Mesendoderm (in vitro differentiated cells): ENCODE measurements at regions not wholly inside any gene's neighbourhood (a gene's known extent, or its start where the extent isn't known, plus 50 kb on each side); places are given as distances from the start of the nearest gene placed in this dataset.

Source experiments
- DNase-seq: peaks from one replicate; pipeline ENCODE4 v3.0.0; 2013
- H2AK5ac ChIP-seq: 2 replicates; pipeline ENCODE4 v1.6.1; 2013; ENCODE audit warnings: low read length, inconsistent platforms
- H2BK120ac ChIP-seq: 2 replicates; pipeline ENCODE4 v1.6.1; 2013; ENCODE audit warnings: low read depth, mild to moderate bottlenecking, low read length, moderate library complexity, mixed read lengths
- H2BK15ac ChIP-seq: replicated peaks from 2 replicates; pipeline ENCODE4 v1.6.1; 2013; ENCODE audit warnings: low read depth, mild to moderate bottlenecking, moderate library complexity
- H2BK5ac ChIP-seq: 2 replicates; pipeline ENCODE4 v1.6.1; 2013; ENCODE audit warnings: low read length, inconsistent platforms
- H3K18ac ChIP-seq: 2 replicates; pipeline ENCODE4 v1.6.1; 2013; ENCODE audit warnings: mild to moderate bottlenecking, low read length, mixed read lengths
- H3K23ac ChIP-seq: one replicate; pipeline ENCODE4 v1.6.1; 2013; ENCODE audit warnings: low read length
- H3K27ac ChIP-seq: 2 replicates; pipeline ENCODE4 v1.5.1; 2013; ENCODE audit warnings: low read depth, mild to moderate bottlenecking, inconsistent platforms, low read length, moderate library complexity
- H3K27me3 ChIP-seq: 2 replicates; pipeline ENCODE4 v1.6.1; 2013; ENCODE audit warnings: low read length, control low read depth, mild to moderate bottlenecking, inconsistent platforms; ENCODE audit not compliant: insufficient read depth, poor library complexity
- H3K36me3 ChIP-seq: 2 replicates; pipeline ENCODE4 v1.6.1; 2013; ENCODE audit warnings: low read length, inconsistent platforms; ENCODE audit not compliant: control insufficient read depth, insufficient read depth
- H3K4ac ChIP-seq: one replicate; pipeline ENCODE4 v1.6.1; 2013; ENCODE audit warnings: low read depth, mild to moderate bottlenecking, low read length, moderate library complexity
- H3K4me1 ChIP-seq: 2 replicates; pipeline ENCODE4 v1.6.1; 2013; ENCODE audit warnings: low read depth, low read length, inconsistent platforms; ENCODE audit not compliant: control insufficient read depth
- H3K4me2 ChIP-seq: 2 replicates; pipeline ENCODE4 v1.6.1; 2013; ENCODE audit warnings: low read length
- H3K4me3 ChIP-seq: 2 replicates; pipeline ENCODE4 v1.5.1; 2013; ENCODE audit warnings: mild to moderate bottlenecking, low read length
- H3K56ac ChIP-seq: one replicate; pipeline ENCODE4 v1.6.1; 2013; ENCODE audit warnings: low read length
- H3K79me1 ChIP-seq: 2 replicates; pipeline ENCODE4 v1.6.1; 2013; ENCODE audit warnings: low read length, inconsistent platforms
- H3K79me2 ChIP-seq: 2 replicates; pipeline ENCODE4 v1.6.1; 2013; ENCODE audit warnings: mild to moderate bottlenecking, low read length; ENCODE audit not compliant: control insufficient read depth, insufficient read depth
- H3K9ac ChIP-seq: 2 replicates; pipeline ENCODE4 v1.6.1; 2013; ENCODE audit warnings: low read length, inconsistent platforms
- H4K5ac ChIP-seq: one replicate; pipeline ENCODE4 v1.6.1; 2013; ENCODE audit warnings: low read length
- H4K8ac ChIP-seq: one replicate; pipeline ENCODE4 v1.6.1; 2013; ENCODE audit warnings: low read depth, mild to moderate bottlenecking, control low read depth, low read length, moderate library complexity
- WGBS: extraction: QIAGEN DNeasy Blood & Tissue Kit; methylation state at CpG from one replicate; pipeline ENCODE4 v1.1.7; 2013; ENCODE audit warnings: low lambda C conversion rate, missing lambda C conversion rate; ENCODE audit not compliant: insufficient coverage; ENCODE audit errors: extremely low coverage; 5-methylcytosine and 5-hydroxymethylcytosine counted together

GRCh38 chrX:112148397-112148796, 65.8 kb upstream of the TRPC5 start:
- Histone ChIP-seq H3K4me3 (no peak overlapping the region), H3K9ac (no peak overlapping the region), H3K27me3 (no peaks in the 10 kb centered on the region), H3K23ac (no peak overlapping the region), H2BK120ac (no peak overlapping the region), H3K4me1 (no peaks in the 10 kb centered on the region), H3K79me1 (no peaks in the 10 kb centered on the region), H2BK15ac (no peak overlapping the region), H4K8ac (no peak overlapping the region), H3K79me2 (no peaks in the 10 kb centered on the region), H4K5ac (no peak overlapping the region), H3K36me3 (no peaks in the 10 kb centered on the region), H3K27ac (no peak overlapping the region), H2AK5ac (no peak overlapping the region), H3K4ac (no peak overlapping the region), H3K18ac (no peak overlapping the region), H3K4me2 (no peak overlapping the region), H2BK5ac (no peak overlapping the region), H3K56ac (no peak overlapping the region)
- no peak for DNase-seq
- no CpG with 5 or more reads among the region's 2 CpGs for WGBS

GRCh38 chrX:112147206-112147605, 64.6 kb upstream of the TRPC5 start:
- Histone ChIP-seq H2BK5ac (no peak overlapping the region), H3K23ac (no peak overlapping the region), H2AK5ac (no peak overlapping the region), H2BK120ac (no peak overlapping the region), H3K18ac (no peak overlapping the region), H3K27ac (no peak overlapping the region), H3K56ac (no peak overlapping the region), H3K36me3 (no peaks in the 10 kb centered on the region), H4K8ac (no peak overlapping the region), H3K79me2 (no peaks in the 10 kb centered on the region), H3K4me1 (no peaks in the 10 kb centered on the region), H3K4me2 (no peak overlapping the region), H4K5ac (no peak overlapping the region), H3K9ac (no peak overlapping the region), H3K79me1 (no peaks in the 10 kb centered on the region), H3K4ac (no peak overlapping the region), H2BK15ac (no peak overlapping the region), H3K4me3 (no peak overlapping the region), H3K27me3 (no peaks in the 10 kb centered on the region)
- DNase-seq, result peak; percentile 29
- WGBS, result no CpG with 5 or more reads among the region's 2 CpGs

GRCh38 chrX:112137276-112137675, 54.7 kb upstream of the TRPC5 start:
- no peak overlapping the region for H3K27ac ChIP-seq
- H3K56ac ChIP-seq, result no peak overlapping the region
- H3K4me3 ChIP-seq, result no peak overlapping the region
- H2BK5ac ChIP-seq, result no peak overlapping the region
- no peaks in the 10 kb centered on the region for H3K79me2 ChIP-seq
- H3K36me3 ChIP-seq, result no peaks in the 10 kb centered on the region
- WGBS, result no CpG with 5 or more reads among the region's 4 CpGs
- H2BK120ac ChIP-seq, result no peak overlapping the region
- H4K8ac ChIP-seq, result no peak overlapping the region
- no peak for DNase-seq
- H3K27me3 ChIP-seq, result no peaks in the 10 kb centered on the region
- no peak overlapping the region for H3K9ac ChIP-seq
- H3K23ac ChIP-seq, result no peak overlapping the region
- H3K18ac ChIP-seq, result no peak overlapping the region
- H2BK15ac ChIP-seq, result no peak overlapping the region
- H3K4ac ChIP-seq, result no peak overlapping the region
- H3K79me1 ChIP-seq, result no peaks in the 10 kb centered on the region
- no peaks in the 10 kb centered on the region for H3K4me1 ChIP-seq
- no peak overlapping the region for H4K5ac ChIP-seq
- no peak overlapping the region for H2AK5ac ChIP-seq
- no peak overlapping the region for H3K4me2 ChIP-seq
